DOHH2 (cell line): ENCODE measurements at regions not wholly inside any gene's neighbourhood (a gene's known extent, or its start where the extent isn't known, plus 50 kb on each side); places are given as distances from the start of the nearest gene placed in this dataset.

ENCODE experiments used
- CTCF ChIP-seq: fragments of 200-600 bp; sonication (generic); IDR thresholded peaks from one replicate; pipeline ENCODE4 v1.5.1; 2014; ENCODE audit warnings: antibody characterized with exemption, mild to moderate bottlenecking, low read depth, low read length; ENCODE audit not compliant: poor library complexity, severe bottlenecking
- EZH2phosphoT487 ChIP-seq: fragments of 200-600 bp; sonication (generic); IDR thresholded peaks from 2 replicates; pipeline ENCODE4 v1.6.1; 2017; ENCODE audit warnings: borderline replicate concordance, mild to moderate bottlenecking, antibody characterized with exemption, low read length, moderate library complexity, mixed read lengths

DNA sequence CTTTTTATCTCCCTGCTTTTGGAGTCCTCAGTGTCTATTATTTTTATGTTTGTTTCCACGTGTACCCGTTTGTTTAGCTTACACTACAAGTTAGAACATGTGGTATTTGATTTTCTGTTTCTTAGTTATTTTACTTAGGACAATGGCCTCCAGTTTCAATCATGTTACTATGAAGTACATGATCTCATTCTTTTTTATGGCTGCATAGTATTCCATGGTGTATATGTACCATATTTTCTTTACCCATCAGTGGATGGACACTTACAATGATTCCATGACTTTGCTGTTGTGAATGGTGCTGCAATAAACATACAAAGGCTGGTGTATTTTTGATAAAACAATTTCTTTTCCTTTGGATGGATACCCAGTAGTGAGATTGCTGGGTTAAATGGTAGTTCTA is 269.5 kb downstream of the HS3ST3A1 start:
- TF ChIP-seq EZH2phosphoT487, result no peak
- no peak for TF ChIP-seq CTCF
